ENCODE measurements at regions not wholly inside any gene's neighbourhood (a gene's known extent, or its start where the extent isn't known, plus 50 kb on each side); places are given as distances from the start of the nearest gene placed in this dataset.
A peak's percentile ranks its signal among the peaks of the same experiment; 100 is the strongest.

DNA sequence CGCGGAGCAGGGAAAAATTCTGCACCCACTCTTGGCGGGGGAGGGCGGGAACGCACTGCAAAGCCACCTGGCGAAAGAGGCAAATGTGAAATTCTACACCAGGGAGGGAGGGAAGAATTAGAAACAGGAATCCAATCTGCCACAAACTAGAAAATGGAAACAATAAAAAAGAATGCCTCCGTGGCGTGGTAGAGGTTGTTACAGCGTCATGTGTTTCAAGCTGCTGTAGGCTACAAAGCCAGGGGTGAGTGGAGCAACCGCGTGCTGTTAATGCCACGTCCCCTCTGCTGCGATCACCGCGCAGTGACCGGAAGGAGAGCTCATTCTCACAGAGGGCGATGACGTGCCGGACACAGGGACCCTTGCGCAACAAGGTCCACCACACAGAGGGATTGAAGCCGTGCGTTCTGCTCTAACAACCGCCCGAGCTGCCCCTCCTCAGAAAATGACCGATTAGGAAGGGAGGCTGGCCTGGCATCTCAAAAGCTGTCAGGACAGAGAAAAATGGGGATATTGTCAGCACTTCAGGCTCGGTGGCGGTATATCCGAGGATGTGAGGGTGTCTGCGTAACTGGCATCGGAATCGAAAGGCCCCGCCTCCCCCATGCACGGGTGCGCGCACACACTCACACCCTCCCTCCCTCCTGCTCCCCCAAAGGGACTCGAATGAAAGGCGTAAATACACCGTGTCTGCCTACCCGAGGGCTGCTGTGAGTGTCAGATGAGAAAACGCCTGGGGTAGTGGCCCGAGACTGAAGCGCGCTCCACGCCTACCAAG, 70.8 kb upstream of the TNRC6C start:
- DNase-seq (ENCODE audit: low read depth in 2 of 2) = peak; percentile 50 to 85

- DNase-seq (ENCODE audit: low read depth in 2 of 2) = no peak
Observed at GRCh38 chr17:77888242-77889134, 70.0 kb upstream of the TNRC6C start.

DNA sequence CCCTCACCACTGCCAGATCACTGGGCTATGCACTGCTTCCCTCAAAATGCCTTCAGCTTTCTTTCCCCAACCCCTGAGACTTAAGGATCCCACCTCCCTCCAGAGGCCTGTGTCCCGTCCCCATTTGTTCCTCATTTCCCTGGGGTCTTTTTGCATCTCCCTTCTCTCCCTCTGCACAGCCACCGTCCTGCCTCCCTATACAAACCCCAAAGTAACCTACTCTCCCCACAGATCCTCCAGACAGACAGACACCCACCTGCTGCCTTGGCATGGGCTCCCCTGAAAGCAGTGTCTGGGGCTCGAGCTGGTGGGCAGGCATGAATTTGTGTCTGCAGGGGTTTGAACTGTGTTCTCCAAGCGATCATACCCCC, 69.4 kb upstream of the TNRC6C start:
- DNase-seq (ENCODE audit: low read depth in 2 of 2) = no peak

GRCh38 chr17:77889866-77890760, 68.4 kb upstream of the TNRC6C start:
- DNase-seq (ENCODE audit: low read depth in 2 of 2) = no peak

DNA sequence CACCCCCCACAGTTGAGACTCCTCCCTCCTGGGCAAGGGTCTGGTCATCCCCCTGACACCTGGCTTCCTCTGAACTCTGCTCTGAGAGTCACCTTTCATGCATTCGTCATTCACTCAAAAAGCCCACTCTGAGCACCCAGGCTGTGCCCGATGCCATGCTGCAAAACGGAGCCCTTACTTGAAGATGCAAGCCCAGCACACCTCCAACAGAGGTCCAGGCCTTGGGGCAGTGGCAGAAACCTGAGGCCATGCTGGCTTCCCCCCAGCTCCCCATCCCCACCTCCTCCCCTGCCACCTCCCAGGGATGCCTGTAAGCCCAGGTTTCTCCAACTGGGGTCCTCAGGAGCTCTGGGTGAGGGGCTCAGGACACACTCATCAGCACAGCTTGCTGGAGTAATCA, 67.7 kb upstream of the TNRC6C start:
- DNase-seq (ENCODE audit: low read depth in 2 of 2) = no peak

- no peak for DNase-seq (ENCODE audit: low read depth in 2 of 2)
Observed at GRCh38 chr17:77891602-77892001, 66.9 kb upstream of the TNRC6C start.

DNA sequence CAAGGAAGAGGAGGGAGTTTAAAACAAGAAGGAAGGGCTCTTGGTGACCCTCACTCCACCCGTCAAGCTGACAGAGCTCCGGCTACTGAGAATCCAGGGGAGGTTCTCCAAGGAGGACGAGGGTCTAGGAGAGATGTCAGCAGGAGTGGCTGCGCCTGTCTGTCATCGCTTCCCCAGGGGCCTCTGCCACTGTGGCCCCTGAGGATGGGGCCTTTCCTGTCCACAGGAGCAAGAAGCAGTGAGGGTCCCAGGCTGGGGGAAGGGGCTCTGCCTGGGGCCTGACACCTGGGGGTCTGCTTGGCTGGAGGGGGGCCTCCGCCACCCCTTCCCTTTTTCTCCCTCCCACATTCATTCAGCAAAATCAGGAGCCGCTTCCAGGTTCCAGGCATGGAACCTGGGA, 66.5 kb upstream of the TNRC6C start:
- no peak for DNase-seq (ENCODE audit: low read depth in 2 of 2)

- peak in 1 of 2 donors; percentile 17 for DNase-seq (ENCODE audit: low read depth in 2 of 2)
Observed at GRCh38 chr17:77892469-77893143, 65.9 kb upstream of the TNRC6C start.

GRCh38 chr17:77893144-77894044, 65.1 kb upstream of the TNRC6C start:
- DNase-seq (ENCODE audit: low read depth in 2 of 2) = no peak

DNA sequence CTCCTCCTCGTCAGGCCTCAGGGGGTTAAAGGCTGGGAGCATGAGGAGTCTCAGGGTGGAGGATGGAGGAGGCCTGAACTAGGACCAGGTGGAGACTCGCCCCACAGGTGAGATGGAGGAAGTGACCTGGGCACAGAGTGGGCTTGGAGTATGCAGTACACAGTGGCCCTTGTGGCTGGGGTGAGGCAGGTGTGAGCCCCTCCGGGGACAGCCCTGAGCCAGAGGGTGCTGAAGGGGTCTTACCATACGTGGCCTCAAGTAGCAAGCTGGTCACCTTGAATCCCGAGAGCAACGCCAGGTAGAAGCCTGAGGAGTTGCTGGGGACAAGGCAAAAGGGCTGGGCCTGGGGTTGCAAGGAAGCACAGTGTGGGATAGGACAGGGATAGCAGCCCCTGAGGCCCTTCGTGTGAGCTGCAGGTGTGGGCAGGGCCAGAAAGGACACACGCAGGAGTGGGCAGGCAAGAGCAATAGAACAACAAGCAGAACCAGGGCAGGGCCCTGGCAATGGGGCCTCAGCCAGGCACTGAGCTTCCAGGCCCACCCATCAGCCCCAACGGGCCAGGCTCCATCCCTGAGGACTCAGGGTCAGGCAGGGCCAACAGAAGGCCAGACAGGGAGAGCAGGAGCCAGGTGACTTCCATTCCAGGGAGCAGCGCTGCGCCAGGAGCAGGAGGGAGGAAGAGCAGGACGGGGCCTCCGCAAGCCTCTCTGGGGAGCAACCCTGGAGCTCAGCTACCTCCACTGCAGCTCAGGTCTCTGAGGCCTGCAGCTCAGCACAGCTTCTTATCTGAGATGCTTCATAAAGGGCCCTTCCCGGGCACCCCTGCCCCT, 64.2 kb upstream of the TNRC6C start:
- DNase-seq (ENCODE audit: low read depth in 2 of 2) = no peak

DNA sequence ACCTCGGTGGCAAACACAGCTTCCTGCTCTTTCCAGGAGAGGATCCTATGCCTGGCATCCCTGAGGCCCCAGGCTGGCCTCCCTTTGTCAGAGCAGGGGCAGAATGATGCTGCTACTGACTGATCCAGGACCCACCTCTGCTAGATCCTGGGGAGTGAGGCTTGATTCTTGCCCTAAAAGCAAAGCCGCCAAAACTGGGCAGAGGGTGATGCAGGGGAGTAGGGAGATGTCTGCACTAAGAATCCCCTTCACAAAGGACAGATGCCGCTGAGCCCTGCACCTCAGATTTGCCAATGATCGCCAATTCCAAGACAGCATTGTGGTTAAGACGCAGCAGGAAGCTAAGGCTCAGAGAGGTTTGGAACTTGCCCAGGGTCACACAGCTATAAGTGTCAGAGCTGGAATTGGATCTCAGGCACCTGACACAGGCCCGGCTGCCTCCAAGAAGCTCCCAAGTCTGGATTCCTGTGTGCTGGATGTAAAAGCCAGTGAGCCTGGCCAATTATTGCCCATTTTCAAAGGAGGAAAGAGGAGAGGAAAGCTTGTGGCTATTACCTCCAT, 60.7 kb upstream of the TNRC6C start:
- DNase-seq (ENCODE audit: low read depth in 2 of 2) = no peak

DNA sequence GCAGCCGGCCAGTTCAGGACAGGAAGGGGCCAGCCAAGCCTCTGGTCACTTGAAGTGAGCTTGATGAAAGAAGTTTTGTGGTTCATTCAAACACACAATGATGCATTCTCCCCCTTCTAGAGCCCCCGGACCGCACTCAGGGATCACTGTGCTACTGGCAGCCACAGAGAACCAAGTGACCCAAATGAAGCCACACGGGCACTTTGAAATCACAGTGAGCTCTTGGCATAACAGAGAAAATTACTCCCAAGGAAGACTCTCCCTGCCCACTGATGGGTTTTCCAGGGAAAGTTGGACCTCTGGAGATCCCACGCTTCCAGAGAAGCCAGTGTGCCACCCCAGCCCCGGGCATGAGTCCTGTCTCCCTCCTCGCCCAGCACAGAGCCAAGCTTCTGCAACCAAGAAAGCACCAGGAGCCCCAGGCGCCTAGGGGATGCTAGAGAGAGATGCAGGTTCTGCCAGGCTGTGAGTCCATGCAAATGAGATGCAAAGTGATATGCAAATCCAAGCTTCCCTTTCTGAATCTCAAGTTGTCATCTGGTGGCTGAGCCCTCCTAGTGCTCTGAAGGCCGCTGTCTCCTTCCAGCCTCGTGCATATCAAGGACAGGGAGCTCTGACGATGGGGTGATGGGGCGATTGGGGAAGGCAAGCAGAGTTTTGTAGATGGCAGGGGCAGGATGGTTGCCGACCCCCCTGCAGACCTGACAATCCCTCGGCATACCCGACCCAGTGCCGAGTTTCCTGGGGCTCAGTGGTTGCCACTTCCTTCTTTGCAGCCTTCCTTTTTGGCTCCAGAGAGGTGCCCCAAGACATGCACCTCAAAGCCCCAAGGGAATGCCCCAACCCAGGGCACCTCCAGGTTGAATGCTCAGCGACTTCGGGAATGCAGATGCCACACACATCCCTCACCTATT, 59.7 kb upstream of the TNRC6C start:
- no peak for DNase-seq (ENCODE audit: low read depth in 2 of 2)

DNA sequence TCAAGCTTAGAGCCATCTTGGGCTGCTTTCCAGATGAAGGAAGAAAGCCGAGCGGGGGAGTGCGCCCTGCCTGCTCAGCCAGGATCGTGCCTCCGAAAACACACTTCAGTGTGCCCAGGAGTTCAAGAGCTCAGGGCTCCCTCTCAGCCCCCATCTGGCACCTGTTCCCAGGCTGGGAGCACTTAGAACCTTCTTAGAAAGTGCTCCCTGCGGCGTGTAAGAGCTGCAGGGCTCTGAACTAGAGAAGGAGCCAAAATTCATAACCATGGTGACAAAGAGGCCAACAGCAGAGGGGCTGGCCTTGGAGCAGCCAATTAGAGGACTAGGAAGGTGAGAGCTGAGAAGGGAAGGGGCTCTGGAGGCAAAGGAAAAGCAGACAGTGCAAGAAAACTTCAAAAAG, 59.0 kb upstream of the TNRC6C start:
- DNase-seq (ENCODE audit: low read depth in 2 of 2) = no peak

DNA sequence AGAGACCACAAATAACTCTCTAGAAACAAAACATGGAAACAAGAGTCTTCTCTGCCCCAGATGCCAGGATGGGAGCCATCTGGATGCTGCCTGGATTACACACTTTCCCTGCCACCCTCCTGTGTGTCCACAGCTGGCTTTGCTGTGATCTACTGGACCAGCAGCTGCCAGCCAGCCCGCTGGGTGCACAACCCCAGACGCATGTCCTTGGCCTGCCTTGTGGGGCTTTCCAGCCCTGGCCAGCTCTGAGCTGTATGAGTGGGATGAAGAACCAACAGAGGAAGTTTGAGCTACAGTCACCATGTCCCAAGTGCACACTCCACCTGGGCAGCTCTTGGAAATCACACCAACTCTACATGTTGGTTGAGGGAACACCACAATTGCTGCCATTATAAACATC, 57.0 kb upstream of the TNRC6C start:
- no peak for DNase-seq (ENCODE audit: low read depth in 2 of 2)

DNA sequence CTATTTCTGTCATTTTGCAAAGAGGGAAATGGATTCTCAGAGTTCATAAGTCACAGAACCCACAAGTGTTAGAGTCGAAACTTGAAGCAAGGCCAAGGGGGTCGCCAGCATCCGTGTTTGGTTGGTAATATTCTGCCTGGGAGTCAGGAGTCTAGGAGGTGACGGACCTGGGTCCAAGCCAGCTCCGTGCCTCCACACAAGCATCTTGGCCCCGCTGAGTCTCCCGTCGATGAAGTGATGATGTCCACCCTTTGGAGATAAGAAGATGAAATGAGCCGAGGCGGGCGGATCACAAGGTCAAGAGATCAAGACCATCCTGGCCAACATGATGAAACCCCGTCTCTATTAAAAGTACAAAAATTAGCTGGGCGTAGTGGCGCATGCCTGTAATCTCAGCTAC, 53.2 kb upstream of the TNRC6C start:
- no peak for DNase-seq (ENCODE audit: low read depth in 2 of 2)

DNA sequence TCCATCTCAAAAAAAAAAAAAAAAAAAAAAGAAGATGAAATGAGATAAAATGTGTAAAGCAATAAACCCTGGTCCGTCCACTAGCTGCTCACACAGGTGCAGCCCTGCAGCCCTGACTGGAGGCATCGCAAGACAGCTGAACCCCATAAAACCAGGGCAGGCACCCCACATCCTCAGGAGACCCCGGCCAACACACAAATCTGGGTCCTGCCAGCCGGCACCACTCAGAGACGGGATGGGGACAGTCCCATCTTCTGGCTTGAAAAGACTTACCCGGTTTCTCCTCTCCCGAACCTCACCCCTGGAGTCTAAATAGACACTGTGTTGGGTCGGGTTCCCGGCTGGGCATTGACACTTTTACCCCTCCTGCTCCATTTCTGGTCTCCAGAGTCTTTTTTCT, 52.7 kb upstream of the TNRC6C start:
- no peak for DNase-seq (ENCODE audit: low read depth in 2 of 2)

DNA sequence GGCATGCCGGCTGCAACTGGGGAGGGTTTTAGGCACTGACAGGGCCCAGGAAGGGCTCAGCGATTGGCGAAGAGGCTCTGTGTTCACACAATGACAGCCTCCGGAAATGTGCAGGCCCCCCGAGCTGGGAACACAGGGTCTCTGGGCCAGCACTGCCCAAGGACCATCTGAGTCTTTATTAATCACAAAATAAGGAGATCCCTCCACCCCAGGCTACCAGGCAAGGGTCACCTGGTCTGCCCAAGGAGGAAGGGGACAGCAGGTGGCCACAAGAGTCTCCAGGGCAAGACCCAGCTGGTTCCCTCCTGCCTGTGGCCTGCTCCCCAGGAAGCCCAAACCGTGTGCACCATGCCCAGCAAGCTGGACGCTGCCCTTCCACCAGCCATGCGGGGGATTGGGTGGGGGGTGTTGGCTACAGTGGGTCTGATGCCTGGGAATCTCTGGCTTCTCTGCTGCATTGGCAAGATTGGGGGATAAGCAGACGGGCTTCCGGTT, 52.1 kb upstream of the TNRC6C start:
- DNase-seq (ENCODE audit: low read depth in 2 of 2) = no peak
